HepG2 (cell line): ENCODE measurements at regions not wholly inside any gene's neighbourhood (a gene's known extent, or its start where the extent isn't known, plus 50 kb on each side); places are given as distances from the start of the nearest gene placed in this dataset.

Experiments
- ATAC-seq: fragments of 200-7000 bp; cut with Tn5 transposase; 3 replicates; pipeline ENCODE4 v1.9.1; 2020; ENCODE audit warnings: mild to moderate bottlenecking, moderate library complexity
- BruUV-seq: library from RNA; stranded (reverse); fragments of 400-500 nt; replicated peaks from 2 replicates; lab custom pipeline; 2021; lab: Mats Ljungman, UMichigan
- CTCF ChIA-PET: fragments of 300-600 bp; formaldehyde crosslinking; extraction: SDS; loops from one replicate; lab custom pipeline; 2021; ENCODE audit warnings: low total read pairs, inconsistent platforms, low intra/inter-chr PET ratio; lab: Yijun Ruan, JAX
- POLR2A ChIA-PET: fragments of 350-600 bp; sonication (Branson Sonifier 250); formaldehyde crosslinking; loops from one replicate; lab custom pipeline; 2020; ENCODE audit warnings: antibody characterized with exemption, inconsistent platforms; lab: Yijun Ruan, JAX
- DNase-seq: peaks from one replicate; pipeline ENCODE4 v3.0.0-alpha.2; 2015; ENCODE audit warnings: low spot score
- FAIRE-seq: peaks from 3 replicates; lab custom pipeline; 2011; peaks lifted over from hg19 to GRCh38; lab: Jason Lieb, UNC
- H2AFZ ChIP-seq: one replicate; pipeline ENCODE4 v1.6.1; 2011; ENCODE audit warnings: low read length, inconsistent platforms
- H3K27ac ChIP-seq: fragments of 300-600 bp; 3 replicates; pipeline ENCODE4 v1.8.0; 2011; ENCODE audit warnings: mixed run types, mild to moderate bottlenecking, mixed read lengths, low read length, inconsistent platforms; ENCODE audit not compliant: insufficient read depth; ENCODE audit errors: extremely low read length
- H3K27me3 ChIP-seq, 2 experiments: fragments of 200-600 bp in 1 of 2; 2 replicates in 1 of 2; 3 replicates in 1 of 2; pipeline versions ENCODE4 v1.6.0 to v1.8.0; 2011; ENCODE audit warnings: low read length in 2 of 2, mild to moderate bottlenecking in 2 of 2, moderate library complexity in 2 of 2, inconsistent platforms in 1 of 2; ENCODE audit not compliant: insufficient read depth in 2 of 2, control insufficient read depth in 1 of 2
- H3K36me3 ChIP-seq, 2 experiments: fragments of 200-600 bp in 1 of 2; replicated peaks in 1 of 2; 2 replicates in 1 of 2; 3 replicates in 1 of 2; pipeline versions ENCODE4 v1.5.1 to v1.8.0; 2011; ENCODE audit warnings: low read length in 2 of 2, inconsistent platforms in 1 of 2; ENCODE audit not compliant: insufficient read depth in 2 of 2, control insufficient read depth in 1 of 2
- H3K4me1 ChIP-seq: 2 replicates; pipeline ENCODE4 v1.5.1; 2012; ENCODE audit warnings: low read length, inconsistent platforms; ENCODE audit not compliant: insufficient read depth
- H3K4me2 ChIP-seq: 2 replicates; pipeline ENCODE4 v1.6.0; 2011; ENCODE audit warnings: low read depth, low read length, inconsistent platforms
- H3K4me3 ChIP-seq, 3 experiments: fragments of 200-600 bp in 1 of 3; sonication (generic), shearing (Covaris generic) in 1 of 3; replicated peaks in 1 of 3; 2 replicates each; pipeline ENCODE4 v1.5.1; 2011 to 2016; ENCODE audit warnings: low read length in 3 of 3, inconsistent platforms in 2 of 3, low read depth in 2 of 3, mild to moderate bottlenecking in 2 of 3, control low read depth in 1 of 3, mixed read lengths in 1 of 3; ENCODE audit not compliant: insufficient read depth in 1 of 3
- H3K79me2 ChIP-seq: one replicate; pipeline ENCODE4 v1.6.1; 2011; ENCODE audit warnings: low read length, inconsistent platforms; ENCODE audit not compliant: insufficient read depth
- H3K9ac ChIP-seq: 2 replicates; pipeline ENCODE4 v1.6.0; 2011; ENCODE audit warnings: mild to moderate bottlenecking, low read depth, low read length, inconsistent platforms; ENCODE audit not compliant: insufficient read depth
- H3K9me3 ChIP-seq: 2 replicates; pipeline ENCODE4 v1.5.1; 2012; ENCODE audit warnings: mild to moderate bottlenecking, low read length
- H4K20me1 ChIP-seq: 2 replicates; pipeline ENCODE4 v1.6.0; 2011; ENCODE audit warnings: inconsistent platforms, mild to moderate bottlenecking, low read length, moderate library complexity; ENCODE audit not compliant: insufficient read depth
- EP300 ChIP-seq, 3 experiments: sonication (generic) in 1 of 3; formaldehyde crosslinking in 1 of 3; IDR thresholded peaks; 2 replicates each; pipeline versions ENCODE4 v1.5.1 to v1.6.1; 2011 to 2020; ENCODE audit warnings: low read depth in 2 of 3, low read length in 2 of 3, borderline replicate concordance in 1 of 3, improper control_type of control experiment in 1 of 3, mild to moderate bottlenecking in 1 of 3, missing genetic modification reagents in 1 of 3, moderate library complexity in 1 of 3
- HMGXB4 ChIP-seq, 2 experiments: sonication (generic) in 1 of 2; formaldehyde crosslinking in 1 of 2; IDR thresholded peaks; 2 replicates each; pipeline versions ENCODE4 v1.4.0 to v1.6.1; 2018 to 2020; ENCODE audit warnings: missing genetic modification reagents in 2 of 2, borderline replicate concordance in 1 of 2, low read depth in 1 of 2, mild to moderate bottlenecking in 1 of 2, missing biosample characterization in 1 of 2
- IRF1 ChIP-seq: sonication (generic); formaldehyde crosslinking; IDR thresholded peaks from 2 replicates; pipeline ENCODE4 v1.4.0; 2020; ENCODE audit warnings: low read depth, mild to moderate bottlenecking, missing genetic modification reagents
- RXRB ChIP-seq: IDR thresholded peaks from 2 replicates; pipeline ENCODE4 v1.6.1; 2016; ENCODE audit warnings: borderline replicate concordance, missing genetic modification reagents, missing compliant biosample characterization
- SOX6 ChIP-seq, 2 experiments: fragments of 450-650 bp in 1 of 2; sonication (generic) in 1 of 2; formaldehyde crosslinking in 1 of 2; IDR thresholded peaks; 2 replicates each; pipeline versions ENCODE4 v1.4.0 to v1.6.1; 2017 to 2020; ENCODE audit warnings: antibody characterized with exemption in 1 of 2, mild to moderate bottlenecking in 1 of 2, missing genetic modification reagents in 1 of 2
- TCF7L2 ChIP-seq: IDR thresholded peaks from 2 replicates; pipeline ENCODE4 v1.6.1; 2011; ENCODE audit warnings: mild to moderate bottlenecking, low read depth, low read length, moderate library complexity
- XBP1 ChIP-seq: sonication (generic); formaldehyde crosslinking; IDR thresholded peaks from 2 replicates; pipeline ENCODE4 v1.5.0; 2020; ENCODE audit warnings: missing genetic modification reagents
- ZNF354B ChIP-seq: sonication (generic); formaldehyde crosslinking; IDR thresholded peaks from 2 replicates; pipeline ENCODE4 v1.8.0; 2022; ENCODE audit warnings: mild to moderate bottlenecking, missing genetic modification reagents
- ZNF546 ChIP-seq: sonication (generic); formaldehyde crosslinking; conservative IDR thresholded peaks from 2 replicates; pipeline ENCODE4 v1.8.1; 2023; ENCODE audit warnings: mild to moderate bottlenecking, missing genetic modification reagents
- ZNF570 ChIP-seq: sonication (generic); formaldehyde crosslinking; IDR thresholded peaks from 2 replicates; pipeline ENCODE4 v1.4.0; 2020; ENCODE audit warnings: mild to moderate bottlenecking, missing genetic modification reagents, borderline replicate concordance
- ZNF639 ChIP-seq: conservative IDR thresholded peaks from 2 replicates; pipeline ENCODE4 v1.6.1; 2018; ENCODE audit warnings: missing genetic modification reagents
- ZNF770 ChIP-seq: sonication (generic); formaldehyde crosslinking; IDR thresholded peaks from 2 replicates; pipeline ENCODE4 v1.5.0; 2020; ENCODE audit warnings: mild to moderate bottlenecking, missing genetic modification reagents
- WGBS: methylation state at CpG from one replicate; pipeline ENCODE4 v1.1.6; 2017; ENCODE audit warnings: low lambda C conversion rate; 5-methylcytosine and 5-hydroxymethylcytosine counted together
- in situ Hi-C: cut with HindIII; loops from 2 replicates; pipeline ENCODE4 v1.10.0; 2017; ENCODE audit warnings: low pct_unique_long_range_greater_than_20kb; ENCODE audit not compliant: extremely low pct_ligation_motif_present
- intact Hi-C: fragments of 100-400 bp; cut with micrococcal nuclease; formaldehyde crosslinking; loops from one replicate; pipeline ENCODE4 v1.10.0; 2022; ENCODE audit not compliant: unreplicated experiment

- no peak for TF ChIP-seq ZNF770
- TF ChIP-seq SOX6 (IDR thresholded peaks at IDR 0.05), result no peak
- no peak for TF ChIP-seq SOX6 (CRISPR knock-in tag; IDR thresholded peaks at IDR 0.05)
Measured at GRCh38 chr11:128105511-128105910, 481.8 kb downstream of the ETS1 start (continued).

GRCh38 chr11:128103278-128103873 is 484.0 kb downstream of the ETS1 start:
- H3K4me2 ChIP-seq, result no peak overlapping the region
- no peak overlapping the region for H3K4me3 ChIP-seq
- no peaks in the 10 kb centered on the region for H3K4me1 ChIP-seq
- DNase-seq, result no peak
- TF ChIP-seq RXRB (CRISPR knock-in tag), result no peak
- no peak for TF ChIP-seq TCF7L2
- TF ChIP-seq XBP1 (CRISPR knock-in tag), result no peak
- no peak for TF ChIP-seq ZNF354B
- no peak for TF ChIP-seq ZNF570
- TF ChIP-seq EP300 (IDR thresholded peaks at IDR 0.05; ENCODE audit: low read depth in 2 of 2, low read length in 2 of 2), result no peak
- no peak for TF ChIP-seq EP300 (CRISPR knock-in tag; IDR thresholded peaks at IDR 0.05; ENCODE audit: borderline replicate concordance)
- TF ChIP-seq ZNF639 (CRISPR knock-in tag), result no peak
- TF ChIP-seq IRF1, result no peak
- no peak for TF ChIP-seq HMGXB4 (CRISPR knock-in tag; IDR thresholded peaks at IDR 0.05; ENCODE audit: borderline replicate concordance in 1 of 2, low read depth in 1 of 2)
- no peak for TF ChIP-seq ZNF546 (CRISPR knock-in tag)
- POLR2A ChIA-PET, result no interaction called here
- H2AFZ ChIP-seq, result no peak overlapping the region
- no peak overlapping the region for H3K9ac ChIP-seq
- WGBS, result 2% methylated on average over 4 of the region's 4 CpGs
- no peaks in the 10 kb centered on the region for H3K36me3 ChIP-seq
- BruUV-seq, result no TSS peak
- H3K9me3 ChIP-seq, result peaks cover 48% of the 10 kb centered on the region
- H3K27ac ChIP-seq, result no peak overlapping the region
- ATAC-seq, result no peak
- H3K79me2 ChIP-seq, result no peaks in the 10 kb centered on the region
- no peak for FAIRE-seq
- no peaks in the 10 kb centered on the region for H4K20me1 ChIP-seq
- no peaks in the 10 kb centered on the region for H3K27me3 ChIP-seq
- CTCF ChIA-PET, result no interaction called here
- intact Hi-C loops, result no loop called here
- in situ Hi-C loops, result no loop called here
